K562 (cell line): ENCODE measurements at regions not wholly inside any gene's neighbourhood (a gene's known extent, or its start where the extent isn't known, plus 50 kb on each side); places are given as distances from the start of the nearest gene placed in this dataset.

Experiments
- ATAC-seq: fragments of 200-7000 bp; cut with Tn5 transposase; 3 replicates; pipeline ENCODE4 v1.9.1; 2020; ENCODE audit warnings: moderate library complexity
- BruUV-seq: library from RNA; stranded (reverse); fragments of 400-500 nt; replicated peaks from 2 replicates; lab custom pipeline; 2021; lab: Mats Ljungman, UMichigan
- CTCF ChIA-PET: fragments of 300-600 bp; formaldehyde crosslinking; extraction: SDS; loops from one replicate; lab custom pipeline; 2021; ENCODE audit warnings: low intra/inter-chr PET ratio; lab: Yijun Ruan, JAX
- POLR2A ChIA-PET: fragments of 300-600, 350-650 bp; sonication (Branson Sonifier 250); formaldehyde crosslinking; extraction: SDS; loops from one replicate; lab custom pipeline; 2021; ENCODE audit warnings: antibody characterized with exemption, inconsistent platforms; lab: Yijun Ruan, JAX
- DNase-seq, 4 experiments: peaks; one replicate each; pipeline versions ENCODE4 v3.0.0 to v3.0.0-alpha.2; 2011 to 2018; ENCODE audit warnings: low spot score in 3 of 4, mixed read lengths in 3 of 4; ENCODE audit errors: extremely low read depth in 1 of 4
- FAIRE-seq: peaks from 2 replicates; lab custom pipeline; 2011; peaks lifted over from hg19 to GRCh38; lab: Jason Lieb, UNC
- H2AFZ ChIP-seq: 2 replicates; pipeline ENCODE4 v1.6.0; 2011; ENCODE audit warnings: low read depth, low read length, control low read depth, inconsistent platforms
- H3K27ac ChIP-seq: fragments of 200-600 bp; 3 replicates; pipeline ENCODE4 v1.8.0; 2011; ENCODE audit warnings: low read depth, mild to moderate bottlenecking, control low read depth, inconsistent platforms, low read length, moderate library complexity, mixed read lengths; ENCODE audit errors: extremely low read depth
- H3K27me3 ChIP-seq, 2 experiments: fragments of 300-600 bp in 1 of 2; 2 replicates in 1 of 2; 3 replicates in 1 of 2; pipeline versions ENCODE4 v1.6.0 to v1.8.0; 2011; ENCODE audit warnings: inconsistent platforms in 2 of 2, low read length in 2 of 2, mild to moderate bottlenecking in 1 of 2, mixed read lengths in 1 of 2, moderate library complexity in 1 of 2; ENCODE audit not compliant: control insufficient read depth in 2 of 2, insufficient read depth in 2 of 2
- H3K36me3 ChIP-seq: fragments of 300-600 bp; 3 replicates; pipeline ENCODE4 v1.8.0; 2011; ENCODE audit warnings: mild to moderate bottlenecking, low read length, inconsistent platforms; ENCODE audit not compliant: control insufficient read depth, insufficient read depth
- H3K4me1 ChIP-seq, 2 experiments: fragments of 200-600 bp in 1 of 2; replicated peaks in 1 of 2; 2 replicates in 1 of 2; 3 replicates in 1 of 2; pipeline versions ENCODE4 v1.5.1 to v1.8.0; 2011; ENCODE audit warnings: inconsistent platforms in 2 of 2, low read length in 2 of 2, mild to moderate bottlenecking in 1 of 2, mixed read lengths in 1 of 2, moderate library complexity in 1 of 2; ENCODE audit not compliant: control insufficient read depth in 2 of 2, insufficient read depth in 2 of 2
- H3K4me2 ChIP-seq: 2 replicates; pipeline ENCODE4 v1.6.1; 2011; ENCODE audit warnings: low read length, control low read depth, inconsistent platforms, mixed read lengths; ENCODE audit not compliant: insufficient read depth
- H3K4me3 ChIP-seq: fragments of 200-600 bp; sonication (generic), shearing (Covaris generic); 2 replicates; pipeline ENCODE4 v1.5.1; 2016; ENCODE audit warnings: control low read depth, inconsistent platforms
- H3K79me2 ChIP-seq: fragments of 200-600 bp; 3 replicates; pipeline ENCODE4 v1.8.0; 2011; ENCODE audit warnings: low read length, inconsistent platforms; ENCODE audit not compliant: control insufficient read depth, insufficient read depth
- H3K9ac ChIP-seq, 2 experiments: 2 replicates each; pipeline versions ENCODE4 v1.6.0 to v1.6.1; 2011; ENCODE audit warnings: low read depth in 2 of 2, low read length in 2 of 2, control low read depth in 1 of 2, inconsistent platforms in 1 of 2, mild to moderate bottlenecking in 1 of 2, mixed read lengths in 1 of 2; ENCODE audit not compliant: insufficient read depth in 1 of 2
- H3K9me1 ChIP-seq: one replicate; pipeline ENCODE4 v1.6.0; 2011; ENCODE audit warnings: inconsistent platforms, mild to moderate bottlenecking, low read length, moderate library complexity; ENCODE audit not compliant: control insufficient read depth, insufficient read depth
- H3K9me3 ChIP-seq: replicated peaks from 2 replicates; pipeline ENCODE4 v1.5.1; 2011; ENCODE audit warnings: low read depth, low read length, inconsistent platforms; ENCODE audit not compliant: control insufficient read depth, insufficient read depth
- H4K20me1 ChIP-seq: replicated peaks from 2 replicates; pipeline ENCODE4 v1.6.1; 2011; ENCODE audit warnings: low read length, inconsistent platforms, mixed read lengths; ENCODE audit not compliant: control insufficient read depth, insufficient read depth
- CBX5 ChIP-seq: IDR thresholded peaks from 2 replicates; pipeline ENCODE4 v1.6.1; 2014; ENCODE audit warnings: low read depth, borderline replicate concordance
- CEBPZ ChIP-seq: fragments of 150-350 bp; IDR thresholded peaks from 2 replicates; pipeline ENCODE4 v1.6.1; 2014; ENCODE audit warnings: low read depth, mild to moderate bottlenecking, low read length, borderline replicate concordance
- JUNB ChIP-seq: fragments of 450-650 bp; formaldehyde crosslinking; conservative IDR thresholded peaks from 2 replicates; pipeline ENCODE4 v1.4.0; 2020; ENCODE audit warnings: mild to moderate bottlenecking
- KDM5B ChIP-seq: fragments of 200-600 bp; sonication (generic); IDR thresholded peaks from 2 replicates; pipeline ENCODE4 v1.6.1; 2012; ENCODE audit warnings: low read depth, mild to moderate bottlenecking, moderate library complexity, low read length, control low read depth, inconsistent platforms; ENCODE audit not compliant: insufficient replicate concordance
- MYBL2 ChIP-seq, 2 experiments: fragments of 450-650 bp in 1 of 2; sonication (generic) in 1 of 2; formaldehyde crosslinking in 1 of 2; IDR thresholded peaks; 2 replicates each; pipeline versions ENCODE4 v1.6.1 to v1.8.1; 2017 to 2022; ENCODE audit warnings: borderline replicate concordance in 1 of 2, inconsistent platforms in 1 of 2, low read depth in 1 of 2, mild to moderate bottlenecking in 1 of 2, missing genetic modification reagents in 1 of 2, moderate library complexity in 1 of 2
- PHF20 ChIP-seq: fragments of 450-650 bp; IDR thresholded peaks from 2 replicates; pipeline ENCODE4 v1.6.1; 2018; ENCODE audit not compliant: partially characterized antibody
- PHF21A ChIP-seq: fragments of 450-650 bp; IDR thresholded peaks from 2 replicates; pipeline ENCODE4 v1.6.1; 2017; ENCODE audit warnings: low read depth, borderline replicate concordance
- RB1 ChIP-seq: fragments of 450-650 bp; IDR thresholded peaks from 2 replicates; pipeline ENCODE4 v1.6.1; 2017; ENCODE audit warnings: low read depth, mild to moderate bottlenecking
- RFX5 ChIP-seq: IDR thresholded peaks from 2 replicates; pipeline ENCODE4 v1.6.1; 2011; ENCODE audit warnings: low read depth, mild to moderate bottlenecking, improper control_type of control experiment, low read length
- SLC30A9 ChIP-seq: fragments of 250-450 bp; sonication (Bioruptor Pico); IDR thresholded peaks from 2 replicates; pipeline ENCODE4 v1.8.0; 2022; ENCODE audit warnings: mild to moderate bottlenecking, moderate library complexity
- SMAD3 ChIP-seq: fragments of 450-650 bp; formaldehyde crosslinking; conservative IDR thresholded peaks from 2 replicates; pipeline ENCODE4 v1.4.0; 2020; ENCODE audit warnings: mild to moderate bottlenecking
- TAF7 ChIP-seq: fragments of 450-650 bp; IDR thresholded peaks from 2 replicates; pipeline ENCODE4 v1.6.1; 2016; ENCODE audit warnings: missing genetic modification characterization, missing compliant biosample characterization
- THAP12 ChIP-seq: fragments of 250-450 bp; sonication (Bioruptor Pico); IDR thresholded peaks from 2 replicates; pipeline ENCODE4 v1.9.0; 2021; ENCODE audit warnings: mild to moderate bottlenecking, inconsistent platforms
- ZEB2 ChIP-seq: fragments of 450-650 bp; IDR thresholded peaks from 2 replicates; pipeline ENCODE4 v1.6.1; 2016
- ZKSCAN3 ChIP-seq: fragments of 250-450 bp; sonication (Bioruptor Pico); IDR thresholded peaks from 2 replicates; pipeline ENCODE4 v1.4.0; 2020
- ZKSCAN8 ChIP-seq: fragments of 200-800 bp; sonication (Bioruptor generic); IDR thresholded peaks from 2 replicates; pipeline ENCODE4 v1.6.1; 2016; ENCODE audit warnings: missing genetic modification characterization, missing compliant biosample characterization
- ZNF449 ChIP-seq: fragments of 250-450 bp; sonication (Bioruptor Pico); IDR thresholded peaks from 2 replicates; pipeline ENCODE4 v1.8.0; 2022; ENCODE audit warnings: moderate library complexity, mild to moderate bottlenecking, inconsistent platforms
- ZSCAN32 ChIP-seq: fragments of 450-650 bp; formaldehyde crosslinking; IDR thresholded peaks from 2 replicates; pipeline ENCODE4 v1.4.0; 2020; ENCODE audit warnings: mild to moderate bottlenecking, moderate library complexity
- WGBS: fragments of 100-300 bp; shearing (Covaris generic); methylation state at CpG from one replicate; pipeline ENCODE4 v1.1.6; 2016; ENCODE audit warnings: low coverage, mixed read lengths; ENCODE audit not compliant: insufficient coverage; ENCODE audit errors: missing lambda C conversion rate; 5-methylcytosine and 5-hydroxymethylcytosine counted together
- in situ Hi-C: fragments of 300-500 bp; cut with MboI; formaldehyde crosslinking; loops from 4 replicates; pipeline ENCODE4 v1.15.0; 2018; ENCODE audit warnings: inconsistent platforms, mixed read lengths
- intact Hi-C: fragments of 100-400 bp; cut with micrococcal nuclease; formaldehyde crosslinking; loops from 2 replicates; pipeline ENCODE4 v1.14.2; 2022

- in situ Hi-C loops: no loop called here
- intact Hi-C loops: no loop called here
- 48% methylated on average over 6 of the region's 6 CpGs for WGBS
- ATAC-seq (no peak), DNase-seq (no peak), FAIRE-seq (no peak)
- no peak overlapping the region; the same call in 1 of the 2 replicates for H3K4me2 ChIP-seq
- no peak overlapping the region for H2AFZ ChIP-seq
- H3K9me1 ChIP-seq: peaks cover 5% of the 10 kb centered on the region
- no peaks in the 10 kb centered on the region for H3K9me3 ChIP-seq
- H3K27me3 ChIP-seq: no peaks in the 10 kb centered on the region
- H3K36me3 ChIP-seq: peaks cover 2% of the 10 kb centered on the region; the same call in 1 of the 3 replicates
- no peak overlapping the region for H3K4me3 ChIP-seq
- BruUV-seq: no TSS peak
- no peak overlapping the region for H3K27ac ChIP-seq
- H3K4me1 ChIP-seq: peaks cover 7 to 38% of the 10 kb centered on the region in 2 experiments
- H3K9ac ChIP-seq: no peak overlapping the region
- POLR2A ChIA-PET: interaction anchor here (0.8 to 1.2 kb wide), 2 partner anchors 10 to 12 kb away, joined by 3 to 4 read pairs; no protein-coding TSS in a partner anchor
- H4K20me1 ChIP-seq: peaks cover 78% of the 10 kb centered on the region
- CTCF ChIA-PET: no interaction called here
- peaks cover 100% of the 10 kb centered on the region for H3K79me2 ChIP-seq
- TF ChIP-seq MYBL2 (IDR thresholded peaks at IDR 0.05; ENCODE audit: low read depth) (no peak), MYBL2 (CRISPR knock-in tag; IDR thresholded peaks at IDR 0.05; ENCODE audit: borderline replicate concordance) (no peak), ZKSCAN8 (no peak), ZSCAN32 (no peak), JUNB (CRISPR knock-in tag) (no peak), ZKSCAN3 (CRISPR knock-in tag) (no peak), RB1 (no peak), THAP12 (CRISPR knock-in tag) (no peak), SMAD3 (CRISPR knock-in tag) (no peak), ZNF449 (CRISPR knock-in tag) (no peak), SLC30A9 (CRISPR knock-in tag) (no peak), CBX5 (no peak), TAF7 (tag) (no peak), KDM5B (no peak), ZEB2 (no peak), PHF20 (no peak), PHF21A (no peak), RFX5 (no peak), CEBPZ (no peak)
Observed at GRCh38 chr3:72407766-72408165, 440.5 kb downstream of the SHQ1 start.
